Gastroesophageal sphincter (tissue), 4 donors: ENCODE measurements at regions not wholly inside any gene's neighbourhood (a gene's known extent, or its start where the extent isn't known, plus 50 kb on each side); places are given as distances from the start of the nearest gene placed in this dataset.

ENCODE experiments used
- ATAC-seq: fragments of 150-250 bp; one replicate; pipeline ENCODE4 v1.9.1; 2016; ENCODE audit warnings: mild to moderate bottlenecking, moderate library complexity
- H3K27ac ChIP-seq, 4 donors: fragments of 200-600 bp; sonication (generic) in 3 of 4; 1 replicate in 3 of 4; 2 replicates in 1 of 4; pipeline ENCODE4 v1.5.1; 2016 to 2019
- H3K27me3 ChIP-seq: fragments of 200-600 bp; sonication (generic); one replicate; pipeline ENCODE4 v1.5.1; 2019
- H3K36me3 ChIP-seq, 2 donors: fragments of 200-600 bp; sonication (generic); one replicate each; pipeline ENCODE4 v1.5.1; 2019; ENCODE audit warnings: control low read depth in 1 of 2
- H3K4me1 ChIP-seq, 3 donors: fragments of 200-600 bp; sonication (generic); 1 replicate in 2 of 3; 2 replicates in 1 of 3; pipeline ENCODE4 v1.5.1; 2016 to 2019; ENCODE audit warnings: control low read depth in 2 of 3
- H3K4me3 ChIP-seq, 2 donors: fragments of 200-600 bp; sonication (generic); one replicate each; pipeline ENCODE4 v1.5.1; 2019; ENCODE audit warnings: mild to moderate bottlenecking in 1 of 2, moderate library complexity in 1 of 2
- H3K9me3 ChIP-seq, 3 donors: fragments of 200-600 bp; sonication (generic); one replicate each; pipeline ENCODE4 v1.5.1; 2017 to 2019; ENCODE audit warnings: control low read depth in 2 of 3
- CTCF ChIP-seq, 4 experiments: fragments of 200-600 bp in 2 of 4; fragments of 450-650 bp in 2 of 4; sonication (generic) in 1 of 4; IDR thresholded peaks; one replicate each; pipeline ENCODE4 v1.5.1; 2017 to 2019; ENCODE audit warnings: antibody characterized with exemption in 4 of 4, mild to moderate bottlenecking in 2 of 4, moderate library complexity in 2 of 4
- EP300 ChIP-seq: sonication (generic); formaldehyde crosslinking; IDR thresholded peaks from one replicate; pipeline ENCODE4 v1.6.1; 2017; ENCODE audit warnings: antibody characterized with exemption, mild to moderate bottlenecking
- POLR2A ChIP-seq, 2 donors: fragments of 450-650 bp; IDR thresholded peaks; one replicate each; pipeline ENCODE4 v1.6.1; 2017; ENCODE audit warnings: antibody characterized with exemption in 2 of 2, mild to moderate bottlenecking in 2 of 2, moderate library complexity in 1 of 2
- POLR2AphosphoS5 ChIP-seq: sonication (generic); formaldehyde crosslinking; IDR thresholded peaks from one replicate; pipeline ENCODE4 v1.6.1; 2017; ENCODE audit warnings: antibody characterized with exemption
- WGBS, 2 donors: methylation state at CpG; one replicate each; pipeline ENCODE4 v1.1.5; 2018; ENCODE audit warnings: low coverage in 1 of 2; 5-methylcytosine and 5-hydroxymethylcytosine counted together

- H3K36me3 ChIP-seq: no peaks in the 10 kb centered on the region
- no peak overlapping the region for H3K27ac ChIP-seq
- no peaks in the 10 kb centered on the region for H3K27me3 ChIP-seq
- TF ChIP-seq CTCF (IDR thresholded peaks at IDR 0.05) (no peak), POLR2AphosphoS5 (no peak)
- H3K4me1 ChIP-seq: no peaks in the 10 kb centered on the region
- H3K4me3 ChIP-seq: no peak overlapping the region
- ATAC-seq: no peak
- 76 to 82% methylated on average over 2 of the region's 2 CpGs for WGBS, 2 donors
- no peaks in the 10 kb centered on the region for H3K9me3 ChIP-seq
Observed at GRCh38 chr9:17929506-17929905, 350.6 kb downstream of the SH3GL2 start.

GRCh38 chr9:17930071-17930470 lies 351.2 kb downstream of the SH3GL2 start:
- no peak for ATAC-seq
- 90 to 96% methylated on average over 4 to 5 of the region's 5 CpGs for WGBS, 2 donors
- no peaks in the 10 kb centered on the region for H3K4me1 ChIP-seq

GRCh38 chr9:17936365-17936764 lies 357.5 kb downstream of the SH3GL2 start:
- Histone ChIP-seq H3K27ac (no peak overlapping the region), H3K9me3 (no peaks in the 10 kb centered on the region), H3K4me1 (peaks cover 0 to 14% (median 0%) of the 10 kb centered on the region in 3 donors), H3K27me3 (no peaks in the 10 kb centered on the region), H3K4me3 (no peak overlapping the region), H3K36me3 (peaks cover 0 to 4% of the 10 kb centered on the region in 2 donors)
- TF ChIP-seq EP300 (no peak), POLR2A (IDR thresholded peaks at IDR 0.05) (no peak), CTCF (IDR thresholded peaks at IDR 0.05) (no peak), POLR2AphosphoS5 (no peak)
- ATAC-seq: no peak
- WGBS, 2 donors: 85 to 92% methylated on average over 2 to 6 of the region's 7 CpGs

More at GRCh38 chr9:17930071-17930470, 351.2 kb downstream of the SH3GL2 start:
- no peaks in the 10 kb centered on the region for H3K27me3 ChIP-seq
- H3K4me3 ChIP-seq: no peak overlapping the region
- no peaks in the 10 kb centered on the region for H3K36me3 ChIP-seq
- TF ChIP-seq POLR2A (IDR thresholded peaks at IDR 0.05) (no peak), EP300 (no peak), POLR2AphosphoS5 (no peak), CTCF (IDR thresholded peaks at IDR 0.05) (no peak)
- no peaks in the 10 kb centered on the region for H3K9me3 ChIP-seq
- H3K27ac ChIP-seq: no peak overlapping the region

- no peaks in the 10 kb centered on the region for H3K9me3 ChIP-seq
- H3K4me1 ChIP-seq: peaks cover 0 to 14% (median 0%) of the 10 kb centered on the region in 3 donors
- TF ChIP-seq EP300 (no peak), POLR2AphosphoS5 (no peak), POLR2A (IDR thresholded peaks at IDR 0.05) (no peak), CTCF (IDR thresholded peaks at IDR 0.05) (no peak)
- no peak for ATAC-seq
- no peaks in the 10 kb centered on the region for H3K27me3 ChIP-seq
- H3K27ac ChIP-seq: no peak overlapping the region
- H3K36me3 ChIP-seq: peaks cover 0 to 4% of the 10 kb centered on the region in 2 donors
- H3K4me3 ChIP-seq: no peak overlapping the region
- 53 to 69% methylated on average over 7 to 8 of the region's 8 CpGs for WGBS, 2 donors
Observed at GRCh38 chr9:17938035-17938655, 359.3 kb downstream of the SH3GL2 start.

GRCh38 chr9:17942498-17942897 lies 363.6 kb downstream of the SH3GL2 start:
- peaks cover 0 to 14% (median 0%) of the 10 kb centered on the region in 3 donors for H3K4me1 ChIP-seq
- H3K9me3 ChIP-seq: no peaks in the 10 kb centered on the region
- 100% methylated on average over 1 of the region's 1 CpG for WGBS, 2 donors
- H3K27me3 ChIP-seq: no peaks in the 10 kb centered on the region
- no peak overlapping the region for H3K27ac ChIP-seq
- no peak for TF ChIP-seq POLR2A (IDR thresholded peaks at IDR 0.05)
- H3K36me3 ChIP-seq: no peaks in the 10 kb centered on the region
- no peak overlapping the region for H3K4me3 ChIP-seq
- no peak for ATAC-seq
